ENCODE measurements at regions not wholly inside any gene's neighbourhood (a gene's known extent, or its start where the extent isn't known, plus 50 kb on each side); places are given as distances from the start of the nearest gene placed in this dataset.

DNA sequence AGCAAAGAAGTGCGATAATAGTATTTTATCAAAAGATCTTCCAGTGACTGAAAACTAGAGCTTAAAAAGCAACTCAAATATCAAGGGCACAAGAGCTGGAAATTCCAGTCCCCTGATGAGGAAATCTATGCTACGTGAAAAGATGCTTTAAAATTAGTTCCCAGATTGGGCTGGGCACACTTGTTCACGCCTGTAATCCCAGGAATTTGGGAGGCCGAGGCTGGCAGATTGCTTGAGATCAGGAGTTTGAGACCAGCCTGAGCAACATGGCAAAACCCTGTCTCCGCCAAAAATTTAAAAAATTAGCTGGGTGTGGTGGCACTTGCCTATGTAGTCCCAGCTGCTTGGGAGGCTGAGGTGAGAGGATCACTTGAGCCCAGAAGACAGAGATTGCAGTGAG, 138.8 kb downstream of the SEMA6D start:
- TF ChIP-seq, protein P1, sequence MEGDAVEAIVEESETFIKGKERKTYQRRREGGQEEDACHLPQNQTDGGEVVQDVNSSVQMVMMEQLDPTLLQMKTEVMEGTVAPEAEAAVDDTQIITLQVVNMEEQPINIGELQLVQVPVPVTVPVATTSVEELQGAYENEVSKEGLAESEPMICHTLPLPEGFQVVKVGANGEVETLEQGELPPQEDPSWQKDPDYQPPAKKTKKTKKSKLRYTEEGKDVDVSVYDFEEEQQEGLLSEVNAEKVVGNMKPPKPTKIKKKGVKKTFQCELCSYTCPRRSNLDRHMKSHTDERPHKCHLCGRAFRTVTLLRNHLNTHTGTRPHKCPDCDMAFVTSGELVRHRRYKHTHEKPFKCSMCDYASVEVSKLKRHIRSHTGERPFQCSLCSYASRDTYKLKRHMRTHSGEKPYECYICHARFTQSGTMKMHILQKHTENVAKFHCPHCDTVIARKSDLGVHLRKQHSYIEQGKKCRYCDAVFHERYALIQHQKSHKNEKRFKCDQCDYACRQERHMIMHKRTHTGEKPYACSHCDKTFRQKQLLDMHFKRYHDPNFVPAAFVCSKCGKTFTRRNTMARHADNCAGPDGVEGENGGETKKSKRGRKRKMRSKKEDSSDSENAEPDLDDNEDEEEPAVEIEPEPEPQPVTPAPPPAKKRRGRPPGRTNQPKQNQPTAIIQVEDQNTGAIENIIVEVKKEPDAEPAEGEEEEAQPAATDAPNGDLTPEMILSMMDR (IDR thresholded peaks at IDR 0.05), result no peak
- no peak for TF ChIP-seq TCF7L2 (IDR thresholded peaks at IDR 0.05; ENCODE audit: low read depth, low read length)
